ENCODE measurements at regions not wholly inside any gene's neighbourhood (a gene's known extent, or its start where the extent isn't known, plus 50 kb on each side); places are given as distances from the start of the nearest gene placed in this dataset.

DNA sequence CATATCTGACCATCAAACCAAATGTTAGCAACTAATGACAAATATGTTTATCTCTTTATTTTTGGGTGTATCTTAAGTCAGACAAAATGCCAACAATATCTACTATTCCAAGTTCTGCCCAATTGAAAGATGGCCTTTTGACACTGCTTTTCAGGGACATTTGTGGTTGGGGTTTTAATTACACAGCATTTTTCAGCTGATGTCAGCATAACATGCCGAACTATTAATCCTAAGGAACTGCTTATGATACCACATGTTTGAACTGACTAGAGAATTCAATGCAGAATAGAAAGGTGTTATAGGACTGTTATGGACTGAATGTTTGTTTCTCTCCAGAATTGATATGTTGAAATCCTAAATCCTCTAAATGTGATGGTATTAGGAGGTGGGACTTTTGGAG, 445.1 kb downstream of the TMA16 start (continued):
- TF ChIP-seq, protein P1, sequence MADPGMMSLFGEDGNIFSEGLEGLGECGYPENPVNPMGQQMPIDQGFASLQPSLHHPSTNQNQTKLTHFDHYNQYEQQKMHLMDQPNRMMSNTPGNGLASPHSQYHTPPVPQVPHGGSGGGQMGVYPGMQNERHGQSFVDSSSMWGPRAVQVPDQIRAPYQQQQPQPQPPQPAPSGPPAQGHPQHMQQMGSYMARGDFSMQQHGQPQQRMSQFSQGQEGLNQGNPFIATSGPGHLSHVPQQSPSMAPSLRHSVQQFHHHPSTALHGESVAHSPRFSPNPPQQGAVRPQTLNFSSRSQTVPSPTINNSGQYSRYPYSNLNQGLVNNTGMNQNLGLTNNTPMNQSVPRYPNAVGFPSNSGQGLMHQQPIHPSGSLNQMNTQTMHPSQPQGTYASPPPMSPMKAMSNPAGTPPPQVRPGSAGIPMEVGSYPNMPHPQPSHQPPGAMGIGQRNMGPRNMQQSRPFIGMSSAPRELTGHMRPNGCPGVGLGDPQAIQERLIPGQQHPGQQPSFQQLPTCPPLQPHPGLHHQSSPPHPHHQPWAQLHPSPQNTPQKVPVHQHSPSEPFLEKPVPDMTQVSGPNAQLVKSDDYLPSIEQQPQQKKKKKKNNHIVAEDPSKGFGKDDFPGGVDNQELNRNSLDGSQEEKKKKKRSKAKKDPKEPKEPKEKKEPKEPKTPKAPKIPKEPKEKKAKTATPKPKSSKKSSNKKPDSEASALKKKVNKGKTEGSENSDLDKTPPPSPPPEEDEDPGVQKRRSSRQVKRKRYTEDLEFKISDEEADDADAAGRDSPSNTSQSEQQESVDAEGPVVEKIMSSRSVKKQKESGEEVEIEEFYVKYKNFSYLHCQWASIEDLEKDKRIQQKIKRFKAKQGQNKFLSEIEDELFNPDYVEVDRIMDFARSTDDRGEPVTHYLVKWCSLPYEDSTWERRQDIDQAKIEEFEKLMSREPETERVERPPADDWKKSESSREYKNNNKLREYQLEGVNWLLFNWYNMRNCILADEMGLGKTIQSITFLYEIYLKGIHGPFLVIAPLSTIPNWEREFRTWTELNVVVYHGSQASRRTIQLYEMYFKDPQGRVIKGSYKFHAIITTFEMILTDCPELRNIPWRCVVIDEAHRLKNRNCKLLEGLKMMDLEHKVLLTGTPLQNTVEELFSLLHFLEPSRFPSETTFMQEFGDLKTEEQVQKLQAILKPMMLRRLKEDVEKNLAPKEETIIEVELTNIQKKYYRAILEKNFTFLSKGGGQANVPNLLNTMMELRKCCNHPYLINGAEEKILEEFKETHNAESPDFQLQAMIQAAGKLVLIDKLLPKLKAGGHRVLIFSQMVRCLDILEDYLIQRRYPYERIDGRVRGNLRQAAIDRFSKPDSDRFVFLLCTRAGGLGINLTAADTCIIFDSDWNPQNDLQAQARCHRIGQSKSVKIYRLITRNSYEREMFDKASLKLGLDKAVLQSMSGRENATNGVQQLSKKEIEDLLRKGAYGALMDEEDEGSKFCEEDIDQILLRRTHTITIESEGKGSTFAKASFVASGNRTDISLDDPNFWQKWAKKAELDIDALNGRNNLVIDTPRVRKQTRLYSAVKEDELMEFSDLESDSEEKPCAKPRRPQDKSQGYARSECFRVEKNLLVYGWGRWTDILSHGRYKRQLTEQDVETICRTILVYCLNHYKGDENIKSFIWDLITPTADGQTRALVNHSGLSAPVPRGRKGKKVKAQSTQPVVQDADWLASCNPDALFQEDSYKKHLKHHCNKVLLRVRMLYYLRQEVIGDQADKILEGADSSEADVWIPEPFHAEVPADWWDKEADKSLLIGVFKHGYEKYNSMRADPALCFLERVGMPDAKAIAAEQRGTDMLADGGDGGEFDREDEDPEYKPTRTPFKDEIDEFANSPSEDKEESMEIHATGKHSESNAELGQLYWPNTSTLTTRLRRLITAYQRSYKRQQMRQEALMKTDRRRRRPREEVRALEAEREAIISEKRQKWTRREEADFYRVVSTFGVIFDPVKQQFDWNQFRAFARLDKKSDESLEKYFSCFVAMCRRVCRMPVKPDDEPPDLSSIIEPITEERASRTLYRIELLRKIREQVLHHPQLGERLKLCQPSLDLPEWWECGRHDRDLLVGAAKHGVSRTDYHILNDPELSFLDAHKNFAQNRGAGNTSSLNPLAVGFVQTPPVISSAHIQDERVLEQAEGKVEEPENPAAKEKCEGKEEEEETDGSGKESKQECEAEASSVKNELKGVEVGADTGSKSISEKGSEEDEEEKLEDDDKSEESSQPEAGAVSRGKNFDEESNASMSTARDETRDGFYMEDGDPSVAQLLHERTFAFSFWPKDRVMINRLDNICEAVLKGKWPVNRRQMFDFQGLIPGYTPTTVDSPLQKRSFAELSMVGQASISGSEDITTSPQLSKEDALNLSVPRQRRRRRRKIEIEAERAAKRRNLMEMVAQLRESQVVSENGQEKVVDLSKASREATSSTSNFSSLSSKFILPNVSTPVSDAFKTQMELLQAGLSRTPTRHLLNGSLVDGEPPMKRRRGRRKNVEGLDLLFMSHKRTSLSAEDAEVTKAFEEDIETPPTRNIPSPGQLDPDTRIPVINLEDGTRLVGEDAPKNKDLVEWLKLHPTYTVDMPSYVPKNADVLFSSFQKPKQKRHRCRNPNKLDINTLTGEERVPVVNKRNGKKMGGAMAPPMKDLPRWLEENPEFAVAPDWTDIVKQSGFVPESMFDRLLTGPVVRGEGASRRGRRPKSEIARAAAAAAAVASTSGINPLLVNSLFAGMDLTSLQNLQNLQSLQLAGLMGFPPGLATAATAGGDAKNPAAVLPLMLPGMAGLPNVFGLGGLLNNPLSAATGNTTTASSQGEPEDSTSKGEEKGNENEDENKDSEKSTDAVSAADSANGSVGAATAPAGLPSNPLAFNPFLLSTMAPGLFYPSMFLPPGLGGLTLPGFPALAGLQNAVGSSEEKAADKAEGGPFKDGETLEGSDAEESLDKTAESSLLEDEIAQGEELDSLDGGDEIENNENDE (IDR thresholded peaks at IDR 0.05; ENCODE audit: insufficient replicate concordance, low read length) = no peak
- no peak for TF ChIP-seq MAFK (IDR thresholded peaks at IDR 0.05; ENCODE audit: low read depth, low read length)
- no peak for TF ChIP-seq YY1 (IDR thresholded peaks at IDR 0.05; ENCODE audit: low read depth, low read length)
- no peak for TF ChIP-seq EZH2 (IDR thresholded peaks at IDR 0.05; ENCODE audit: low read depth, low read length, severe bottlenecking)
- TF ChIP-seq ZNF274 (IDR thresholded peaks at IDR 0.05; ENCODE audit: borderline replicate concordance, extremely low read depth, low read length) = no peak
- no peak for TF ChIP-seq FOSL1 (IDR thresholded peaks at IDR 0.05; ENCODE audit: insufficient read depth, low read depth, low read length)
- no peak for TF ChIP-seq TCF12 (IDR thresholded peaks at IDR 0.05; ENCODE audit: low read depth, low read length)
- no peak for TF ChIP-seq CHD1 (IDR thresholded peaks at IDR 0.05; ENCODE audit: low read depth, low read length)
- TF ChIP-seq, protein P2, sequence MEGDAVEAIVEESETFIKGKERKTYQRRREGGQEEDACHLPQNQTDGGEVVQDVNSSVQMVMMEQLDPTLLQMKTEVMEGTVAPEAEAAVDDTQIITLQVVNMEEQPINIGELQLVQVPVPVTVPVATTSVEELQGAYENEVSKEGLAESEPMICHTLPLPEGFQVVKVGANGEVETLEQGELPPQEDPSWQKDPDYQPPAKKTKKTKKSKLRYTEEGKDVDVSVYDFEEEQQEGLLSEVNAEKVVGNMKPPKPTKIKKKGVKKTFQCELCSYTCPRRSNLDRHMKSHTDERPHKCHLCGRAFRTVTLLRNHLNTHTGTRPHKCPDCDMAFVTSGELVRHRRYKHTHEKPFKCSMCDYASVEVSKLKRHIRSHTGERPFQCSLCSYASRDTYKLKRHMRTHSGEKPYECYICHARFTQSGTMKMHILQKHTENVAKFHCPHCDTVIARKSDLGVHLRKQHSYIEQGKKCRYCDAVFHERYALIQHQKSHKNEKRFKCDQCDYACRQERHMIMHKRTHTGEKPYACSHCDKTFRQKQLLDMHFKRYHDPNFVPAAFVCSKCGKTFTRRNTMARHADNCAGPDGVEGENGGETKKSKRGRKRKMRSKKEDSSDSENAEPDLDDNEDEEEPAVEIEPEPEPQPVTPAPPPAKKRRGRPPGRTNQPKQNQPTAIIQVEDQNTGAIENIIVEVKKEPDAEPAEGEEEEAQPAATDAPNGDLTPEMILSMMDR (IDR thresholded peaks at IDR 0.05; ENCODE audit: control extremely low read depth in 1 of 3, insufficient read depth in 1 of 3, low read depth in 1 of 3, low read length in 3 of 3) = no peak
- TF ChIP-seq, protein P3, sequence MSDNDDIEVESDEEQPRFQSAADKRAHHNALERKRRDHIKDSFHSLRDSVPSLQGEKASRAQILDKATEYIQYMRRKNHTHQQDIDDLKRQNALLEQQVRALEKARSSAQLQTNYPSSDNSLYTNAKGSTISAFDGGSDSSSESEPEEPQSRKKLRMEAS (IDR thresholded peaks at IDR 0.05) = no peak

Measured in H1 (cell line).